ENCODE measurements at regions not wholly inside any gene's neighbourhood (a gene's known extent, or its start where the extent isn't known, plus 50 kb on each side); places are given as distances from the start of the nearest gene placed in this dataset.

DNA sequence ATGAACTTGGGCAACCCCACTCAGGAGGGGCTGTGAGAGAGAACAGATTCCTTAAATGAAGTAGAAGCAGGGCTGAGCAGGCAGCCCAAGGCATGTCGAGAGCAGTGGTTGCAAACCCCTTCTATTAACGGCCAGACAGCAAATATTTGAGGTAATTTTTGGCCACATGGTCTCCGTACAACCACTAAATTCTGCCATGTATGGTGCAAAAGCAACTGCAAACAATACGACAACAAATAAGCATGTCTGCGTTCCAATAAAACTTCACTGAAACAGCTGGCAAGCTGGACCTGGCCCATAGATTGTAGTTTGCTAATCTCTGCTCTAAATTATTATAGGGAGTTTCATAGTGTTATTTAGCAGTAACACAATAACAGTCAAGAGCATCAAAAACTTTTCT is 217.0 kb upstream of the ZNF521 start:
- POLR2A ChIA-PET: no interaction called here
- H3K9me3 ChIP-seq (ENCODE audit: control insufficient read depth, insufficient read depth, low read length): no peaks in the 10 kb centered on the region
- H3K27me3 ChIP-seq (ENCODE audit: control insufficient read depth, insufficient read depth, low read length): peaks cover 1% of the 10 kb centered on the region
- DNase-seq (ENCODE audit: low read depth, low spot score): no peak
- H3K27ac ChIP-seq (ENCODE audit: low read depth, low read length): no peak overlapping the region
- H3K4me3 ChIP-seq (ENCODE audit: low read depth, low read length): no peak overlapping the region
- no peak for TF ChIP-seq CTCF (IDR thresholded peaks at IDR 0.05; ENCODE audit: low read depth, low read length)
- CTCF ChIA-PET: interaction anchor here (1.2 kb wide), 1 partner anchor 8 kb away, joined by 3 read pairs; no protein-coding TSS in a partner anchor

DNA sequence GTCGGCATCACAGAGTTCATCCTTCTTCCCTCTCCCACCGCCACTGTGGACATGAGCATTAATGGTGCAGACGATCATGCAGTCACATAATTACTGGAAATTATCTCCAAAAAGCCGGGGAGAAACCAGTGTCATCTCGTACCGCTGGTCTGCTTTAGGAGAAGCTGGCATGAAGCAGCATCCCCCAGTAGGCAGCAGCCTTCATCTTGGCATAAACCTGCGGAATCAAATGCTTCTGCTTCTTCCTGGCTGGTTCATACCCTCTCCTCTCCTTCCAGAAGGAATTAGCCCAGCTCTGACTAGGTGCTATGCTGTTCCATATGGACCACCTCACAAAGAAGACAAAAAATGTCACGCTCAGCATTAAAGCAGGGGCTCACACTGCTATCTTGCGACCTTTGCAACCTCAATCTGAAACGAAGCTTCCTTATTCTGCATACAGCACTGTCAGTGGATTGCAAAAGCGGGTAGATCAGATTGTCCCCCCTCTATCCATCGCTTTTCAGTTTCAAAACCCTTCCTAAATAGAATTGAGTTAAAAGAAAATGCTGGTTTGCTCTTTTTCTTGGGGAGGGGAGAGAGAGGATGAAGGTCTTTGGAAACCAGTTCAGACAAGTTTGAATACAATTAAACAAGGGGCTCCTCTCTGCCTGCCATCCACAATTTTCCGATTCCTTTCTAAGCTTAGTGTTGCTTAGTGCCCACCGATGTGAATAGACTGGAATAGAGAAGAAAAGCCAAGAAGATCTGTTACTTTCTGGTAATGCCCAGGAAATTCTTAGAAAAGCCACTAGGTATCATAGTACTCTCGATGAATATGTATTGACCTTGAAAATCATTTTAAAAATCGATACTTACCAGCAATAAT is 212.1 kb upstream of the ZNF521 start:
- CTCF ChIA-PET: interaction anchor here (0.5 to 1.9 kb wide), 3 partner anchors 28 to 983 kb away, joined by 5 to 13 read pairs (median 7); no protein-coding TSS in a partner anchor
- H3K27ac ChIP-seq (ENCODE audit: low read depth, low read length): no peak overlapping the region
- POLR2A ChIA-PET: no interaction called here
- no peak for DNase-seq (ENCODE audit: low read depth, low spot score)
- no peak overlapping the region for H3K4me3 ChIP-seq (ENCODE audit: low read depth, low read length)
- no peaks in the 10 kb centered on the region for H3K9me3 ChIP-seq (ENCODE audit: control insufficient read depth, insufficient read depth, low read length)
- 0 out of 2 replicates have a peak, but pooled peaks have one; percentile 2 for TF ChIP-seq CTCF (IDR thresholded peaks at IDR 0.05; ENCODE audit: low read depth, low read length)
- peaks cover 7% of the 10 kb centered on the region for H3K27me3 ChIP-seq (ENCODE audit: control insufficient read depth, insufficient read depth, low read length)

- ChIA-PET CTCF (interaction anchor here (0.7 to 1.9 kb wide), 2 partner anchors 29 to 269 kb away, joined by 5 to 13 read pairs; no protein-coding TSS in a partner anchor), POLR2A (no interaction called here)
- TF ChIP-seq CTCF (IDR thresholded peaks at IDR 0.05; ENCODE audit: low read depth, low read length): no peak
- Histone ChIP-seq H3K9me3 (ENCODE audit: control insufficient read depth, insufficient read depth, low read length) (no peaks in the 10 kb centered on the region), H3K4me3 (ENCODE audit: low read depth, low read length) (no peak overlapping the region), H3K27me3 (ENCODE audit: control insufficient read depth, insufficient read depth, low read length) (peaks cover 7% of the 10 kb centered on the region), H3K27ac (ENCODE audit: low read depth, low read length) (no peak overlapping the region)
- DNase-seq (ENCODE audit: low read depth, low spot score): no peak
Observed at GRCh38 chr18:25563346-25563745, 211.4 kb upstream of the ZNF521 start.

DNA sequence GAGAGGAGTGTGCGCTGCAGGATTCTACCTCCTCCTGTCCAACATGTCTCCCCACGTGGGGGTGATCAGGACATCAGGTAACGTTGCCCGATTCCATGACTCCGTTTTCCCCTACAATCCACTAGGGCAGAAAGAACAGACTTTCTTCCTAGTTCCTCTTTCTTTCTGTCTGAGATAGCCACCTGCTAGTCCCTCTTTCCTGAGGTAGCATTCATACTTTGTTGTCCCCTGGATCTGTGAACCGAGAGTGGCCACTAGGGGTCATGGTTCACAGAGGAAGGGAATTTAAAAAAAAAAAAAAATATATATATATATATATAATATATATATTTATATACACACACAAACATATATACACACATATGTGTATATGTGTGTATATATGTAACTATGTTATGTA is 210.0 kb upstream of the ZNF521 start:
- peak; percentile 43 for TF ChIP-seq CTCF (IDR thresholded peaks at IDR 0.05; ENCODE audit: low read depth, low read length)
- Histone ChIP-seq H3K4me3 (ENCODE audit: low read depth, low read length) (no peak overlapping the region), H3K9me3 (ENCODE audit: control insufficient read depth, insufficient read depth, low read length) (no peaks in the 10 kb centered on the region), H3K27ac (ENCODE audit: low read depth, low read length) (no peak overlapping the region), H3K27me3 (ENCODE audit: control insufficient read depth, insufficient read depth, low read length) (peaks cover 7% of the 10 kb centered on the region)
- peak; percentile 8 for DNase-seq (ENCODE audit: low read depth, low spot score)
- ChIA-PET POLR2A (no interaction called here), CTCF (interaction anchor here (1.9 kb wide), 1 partner anchor 270 kb away, joined by 5 read pairs; no protein-coding TSS in a partner anchor)

DNA sequence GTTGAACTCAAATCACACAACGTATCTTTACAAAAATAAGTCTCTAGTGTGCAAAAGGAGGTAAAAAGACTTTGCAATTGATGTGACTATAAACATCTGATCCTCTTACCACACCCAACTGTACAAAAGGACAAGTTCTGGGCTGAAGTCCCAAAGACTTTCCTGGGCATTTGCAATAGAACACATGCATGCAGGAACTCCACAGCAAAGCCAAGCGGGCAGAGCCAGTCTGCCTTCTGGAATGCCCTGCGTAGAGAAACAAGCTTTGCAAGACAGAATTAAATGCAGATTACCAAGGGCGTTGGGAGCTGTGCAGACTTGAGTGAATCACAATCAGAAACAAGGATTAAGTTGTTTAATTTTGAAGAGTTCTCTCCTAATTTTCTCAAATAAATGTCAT is 208.4 kb upstream of the ZNF521 start:
- CTCF ChIA-PET: interaction anchor here (1.0 to 1.9 kb wide), 3 partner anchors 9 to 272 kb away, joined by 3 to 5 read pairs (median 3); no protein-coding TSS in a partner anchor

More for the DNA sequence above, 208.4 kb upstream of the ZNF521 start:
- Histone ChIP-seq H3K27me3 (ENCODE audit: control insufficient read depth, insufficient read depth, low read length) (peaks cover 7% of the 10 kb centered on the region), H3K9me3 (ENCODE audit: control insufficient read depth, insufficient read depth, low read length) (no peaks in the 10 kb centered on the region), H3K27ac (ENCODE audit: low read depth, low read length) (no peak overlapping the region), H3K4me3 (ENCODE audit: low read depth, low read length) (no peak overlapping the region)
- TF ChIP-seq CTCF (IDR thresholded peaks at IDR 0.05; ENCODE audit: low read depth, low read length): no peak
- POLR2A ChIA-PET: no interaction called here
- DNase-seq (ENCODE audit: low read depth, low spot score): no peak

Measured in AG04450 (cell line).